Keratinocyte (primary cell): ENCODE measurements at regions not wholly inside any gene's neighbourhood (a gene's known extent, or its start where the extent isn't known, plus 50 kb on each side); places are given as distances from the start of the nearest gene placed in this dataset.

Experiments used
- DNase-seq: peaks from one replicate; pipeline ENCODE4 v3.0.0-alpha.2; 2011; ENCODE audit warnings: low read depth, missing footprints, low spot score
- FAIRE-seq: peaks from 2 replicates; lab custom pipeline; 2011; peaks lifted over from hg19 to GRCh38; lab: Jason Lieb, UNC
- H2AFZ ChIP-seq: 2 replicates; pipeline ENCODE4 v1.6.0; 2012; ENCODE audit warnings: low read length, control low read depth, inconsistent platforms; ENCODE audit not compliant: control insufficient read depth
- H3K27ac ChIP-seq: 2 replicates; pipeline ENCODE4 v1.5.1; 2011; ENCODE audit warnings: low read length; ENCODE audit not compliant: control insufficient read depth, insufficient read depth
- H3K27me3 ChIP-seq: 3 replicates; pipeline ENCODE4 v1.6.0; 2011; ENCODE audit warnings: low read length; ENCODE audit not compliant: control insufficient read depth, insufficient read depth; ENCODE audit errors: extremely low read depth
- H3K36me3 ChIP-seq, 2 experiments: 2 replicates in 1 of 2; 3 replicates in 1 of 2; pipeline ENCODE4 v1.5.1; 2011; ENCODE audit warnings: low read length in 2 of 2, mild to moderate bottlenecking in 1 of 2; ENCODE audit not compliant: control insufficient read depth in 2 of 2, insufficient read depth in 2 of 2; ENCODE audit errors: extremely low read depth in 1 of 2
- H3K4me1 ChIP-seq: 3 replicates; pipeline ENCODE4 v1.5.1; 2011; ENCODE audit warnings: low read length; ENCODE audit not compliant: control insufficient read depth, insufficient read depth; ENCODE audit errors: extremely low read depth
- H3K4me2 ChIP-seq: 3 replicates; pipeline ENCODE4 v1.6.0; 2011; ENCODE audit warnings: low read depth, low read length; ENCODE audit not compliant: control insufficient read depth, insufficient read depth; ENCODE audit errors: extremely low read depth
- H3K4me3 ChIP-seq, 3 experiments: fragments of 200-600 bp in 1 of 3; sonication (generic) in 1 of 3; 2 replicates in 2 of 3; 3 replicates in 1 of 3; pipeline ENCODE4 v1.5.1; 2011 to 2016; ENCODE audit warnings: low read length in 3 of 3, mild to moderate bottlenecking in 3 of 3, control low read depth in 2 of 3, inconsistent platforms in 1 of 3, low read depth in 1 of 3, mixed read lengths in 1 of 3, mixed run types in 1 of 3, moderate library complexity in 1 of 3; ENCODE audit not compliant: control insufficient read depth in 2 of 3, insufficient read depth in 2 of 3; ENCODE audit errors: extremely low read depth in 1 of 3
- H3K79me2 ChIP-seq: 2 replicates; pipeline ENCODE4 v1.6.0; 2012; ENCODE audit warnings: low read length; ENCODE audit not compliant: control insufficient read depth, insufficient read depth
- H3K9ac ChIP-seq: 3 replicates; pipeline ENCODE4 v1.6.0; 2011; ENCODE audit warnings: low read length; ENCODE audit not compliant: control insufficient read depth, insufficient read depth; ENCODE audit errors: extremely low read depth
- H3K9me1 ChIP-seq: 3 replicates; pipeline ENCODE4 v1.6.0; 2011; ENCODE audit warnings: low read length; ENCODE audit not compliant: control insufficient read depth, insufficient read depth; ENCODE audit errors: extremely low read depth
- H3K9me3 ChIP-seq: 2 replicates; pipeline ENCODE4 v1.5.1; 2012; ENCODE audit warnings: low read depth, low read length; ENCODE audit not compliant: control insufficient read depth
- H4K20me1 ChIP-seq: 3 replicates; pipeline ENCODE4 v1.6.0; 2011; ENCODE audit warnings: low read length; ENCODE audit not compliant: control insufficient read depth, insufficient read depth; ENCODE audit errors: extremely low read depth
- CTCF ChIP-seq, 3 experiments: IDR thresholded peaks in 1 of 3; conservative IDR thresholded peaks in 1 of 3; optimal IDR thresholded peaks in 1 of 3; 2 replicates in 2 of 3; 3 replicates in 1 of 3; pipeline versions ENCODE3 to v1.5.1; 2011; ENCODE audit warnings: low read length in 3 of 3, mild to moderate bottlenecking in 3 of 3, moderate library complexity in 2 of 3, control low read depth in 1 of 3, inconsistent platforms in 1 of 3; ENCODE audit not compliant: insufficient read depth in 2 of 3; ENCODE audit errors: extremely low read depth in 1 of 3
- EZH2 ChIP-seq: IDR thresholded peaks from one replicate; pipeline ENCODE4 v1.6.1; 2012; ENCODE audit warnings: inconsistent platforms, mild to moderate bottlenecking, low read length, moderate library complexity
- dilution Hi-C: fragments of 300-500 bp; cut with MboI; formaldehyde crosslinking; loops from one replicate; pipeline ENCODE4 v1.7.0; 2020; ENCODE audit warnings: low sequenced_read_pairs; ENCODE audit not compliant: extremely low pct_ligation_motif_present

- TF ChIP-seq CTCF (optimal IDR thresholded peaks at IDR 0.05 in 1 of 3, IDR thresholded peaks at IDR 0.05 in 1 of 3, conservative IDR thresholded peaks at IDR 0.05 in 1 of 3; ENCODE audit: extremely low read depth in 1 of 3, insufficient read depth in 2 of 3, low read length in 3 of 3) (no peak), EZH2 (no peak)
- Histone ChIP-seq H3K4me3 (no peak overlapping the region), H3K9me3 (no peaks in the 10 kb centered on the region), H3K27ac (no peak overlapping the region), H3K4me2 (no peak overlapping the region), H3K9me1 (no peaks in the 10 kb centered on the region), H3K36me3 (no peaks in the 10 kb centered on the region), H3K79me2 (no peaks in the 10 kb centered on the region), H2AFZ (no peak overlapping the region), H3K27me3 (no peaks in the 10 kb centered on the region), H3K4me1 (peaks cover 19% of the 10 kb centered on the region), H4K20me1 (no peaks in the 10 kb centered on the region), H3K9ac (no peak overlapping the region)
- FAIRE-seq: no peak
- no peak for DNase-seq
- dilution Hi-C loops: no loop called here
These were observed 144.0 kb downstream of the AQP9 start for GRCh38 chr15:58282060-58282708.

GRCh38 chr15:58283302-58283701, 145.1 kb downstream of the AQP9 start:
- FAIRE-seq: no peak
- no peak overlapping the region for H3K4me2 ChIP-seq
- dilution Hi-C loops: no loop called here

More at GRCh38 chr15:58283302-58283701, 145.1 kb downstream of the AQP9 start:
- no peaks in the 10 kb centered on the region for H4K20me1 ChIP-seq
- H3K9me1 ChIP-seq: no peaks in the 10 kb centered on the region
- peaks cover 20% of the 10 kb centered on the region for H3K4me1 ChIP-seq
- H3K4me3 ChIP-seq: no peak overlapping the region
- no peaks in the 10 kb centered on the region for H3K79me2 ChIP-seq
- TF ChIP-seq CTCF (optimal IDR thresholded peaks at IDR 0.05 in 1 of 3, IDR thresholded peaks at IDR 0.05 in 1 of 3, conservative IDR thresholded peaks at IDR 0.05 in 1 of 3; ENCODE audit: extremely low read depth in 1 of 3, insufficient read depth in 2 of 3, low read length in 3 of 3) (no peak), EZH2 (no peak)
- no peak for DNase-seq
- no peaks in the 10 kb centered on the region for H3K36me3 ChIP-seq
- no peak overlapping the region for H3K27ac ChIP-seq
- no peaks in the 10 kb centered on the region for H3K27me3 ChIP-seq
- H2AFZ ChIP-seq: no peak overlapping the region
- no peaks in the 10 kb centered on the region for H3K9me3 ChIP-seq
- H3K9ac ChIP-seq: no peak overlapping the region
